Astrocyte of the hippocampus (primary cell): ENCODE measurements at regions not wholly inside any gene's neighbourhood (a gene's known extent, or its start where the extent isn't known, plus 50 kb on each side); places are given as distances from the start of the nearest gene placed in this dataset.
A peak's percentile ranks its signal among the peaks of the same experiment; 100 is the strongest.

Experiments
- DNase-seq: peaks from one replicate; pipeline ENCODE4 v3.0.0; 2011; ENCODE audit warnings: low read depth, low spot score

- no peak for DNase-seq
These were observed 128.2 kb upstream of the HAAO start for GRCh38 chr2:42920446-42921146.

- DNase-seq = no peak
These were observed 126.4 kb upstream of the HAAO start for GRCh38 chr2:42918671-42919318.

GRCh38 chr2:42918041-42918440, 125.7 kb upstream of the HAAO start:
- DNase-seq = no peak

GRCh38 chr2:42917425-42917927, 125.1 kb upstream of the HAAO start:
- peak; percentile 66 for DNase-seq

- DNase-seq = no peak
These were observed 123.9 kb upstream of the HAAO start for GRCh38 chr2:42916324-42916723.

GRCh38 chr2:42914860-42915259, 122.5 kb upstream of the HAAO start:
- no peak for DNase-seq

GRCh38 chr2:42914314-42914713, 121.9 kb upstream of the HAAO start:
- DNase-seq = no peak

GRCh38 chr2:42913280-42913878, 121.0 kb upstream of the HAAO start:
- DNase-seq = no peak

GRCh38 chr2:42910645-42911405, 118.4 kb upstream of the HAAO start:
- no peak for DNase-seq

GRCh38 chr2:42909966-42910365, 117.6 kb upstream of the HAAO start:
- no peak for DNase-seq

GRCh38 chr2:42908518-42909200, 116.3 kb upstream of the HAAO start:
- DNase-seq = no peak

GRCh38 chr2:42907835-42908234, 115.5 kb upstream of the HAAO start:
- DNase-seq = no peak

- DNase-seq = peak; percentile 95
These were observed 114.4 kb upstream of the HAAO start for GRCh38 chr2:42906557-42907411.

- DNase-seq = no peak
These were observed 113.8 kb upstream of the HAAO start for GRCh38 chr2:42906111-42906556.

- DNase-seq = peak; percentile 44
These were observed 113.1 kb upstream of the HAAO start for GRCh38 chr2:42905341-42906110.

- DNase-seq = no peak
These were observed 112.1 kb upstream of the HAAO start for GRCh38 chr2:42904576-42904876.

GRCh38 chr2:42903821-42904575, 111.6 kb upstream of the HAAO start:
- peak; percentile 11 for DNase-seq

GRCh38 chr2:42902939-42903709, 110.7 kb upstream of the HAAO start:
- no peak for DNase-seq
